Sigmoid colon (tissue), 4 donors: ENCODE measurements at regions not wholly inside any gene's neighbourhood (a gene's known extent, or its start where the extent isn't known, plus 50 kb on each side); places are given as distances from the start of the nearest gene placed in this dataset.

Source experiments
- EP300 ChIP-seq, 4 donors: sonication (generic); formaldehyde crosslinking; IDR thresholded peaks; one replicate each; pipeline ENCODE4 v1.6.1; 2017; ENCODE audit warnings: antibody characterized with exemption in 4 of 4
- POLR2A ChIP-seq, 2 donors: fragments of 450-650 bp; IDR thresholded peaks; one replicate each; pipeline ENCODE4 v1.6.1; 2016; ENCODE audit warnings: antibody characterized with exemption in 2 of 2, mild to moderate bottlenecking in 2 of 2, moderate library complexity in 2 of 2
- POLR2AphosphoS5 ChIP-seq, 4 donors: sonication (generic); formaldehyde crosslinking; IDR thresholded peaks; one replicate each; pipeline ENCODE4 v1.6.1; 2017; ENCODE audit warnings: antibody characterized with exemption in 4 of 4
- TF ChIP-seq, protein P1 (sequence below), 4 experiments: fragments of 450-650 bp in 3 of 4; fragments of 200-600 bp in 1 of 4; IDR thresholded peaks; one replicate each; pipeline ENCODE4 v1.5.1; 2016 to 2019; ENCODE audit warnings: antibody characterized with exemption in 4 of 4, mild to moderate bottlenecking in 3 of 4, moderate library complexity in 2 of 4

DNA sequence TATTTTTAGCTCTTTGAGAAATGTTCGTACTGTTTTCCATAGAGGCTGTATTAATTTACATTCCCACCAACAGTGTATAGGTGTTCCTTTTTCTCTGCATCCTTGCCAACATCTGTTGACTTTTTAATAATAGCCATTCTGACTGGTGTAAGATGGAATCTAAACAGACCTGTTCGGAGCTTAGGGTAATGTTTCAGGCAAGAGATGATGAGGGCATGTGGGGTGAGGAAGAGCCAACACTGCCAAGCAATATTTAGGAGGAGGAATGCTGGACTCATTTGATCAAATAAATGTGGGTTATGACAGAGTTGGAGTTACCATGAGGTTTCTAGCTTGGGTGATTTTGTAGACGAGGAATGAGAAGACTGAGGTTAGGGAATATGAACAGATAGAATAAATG lies 382.9 kb downstream of the KLF12 start:
- TF ChIP-seq, protein P1, sequence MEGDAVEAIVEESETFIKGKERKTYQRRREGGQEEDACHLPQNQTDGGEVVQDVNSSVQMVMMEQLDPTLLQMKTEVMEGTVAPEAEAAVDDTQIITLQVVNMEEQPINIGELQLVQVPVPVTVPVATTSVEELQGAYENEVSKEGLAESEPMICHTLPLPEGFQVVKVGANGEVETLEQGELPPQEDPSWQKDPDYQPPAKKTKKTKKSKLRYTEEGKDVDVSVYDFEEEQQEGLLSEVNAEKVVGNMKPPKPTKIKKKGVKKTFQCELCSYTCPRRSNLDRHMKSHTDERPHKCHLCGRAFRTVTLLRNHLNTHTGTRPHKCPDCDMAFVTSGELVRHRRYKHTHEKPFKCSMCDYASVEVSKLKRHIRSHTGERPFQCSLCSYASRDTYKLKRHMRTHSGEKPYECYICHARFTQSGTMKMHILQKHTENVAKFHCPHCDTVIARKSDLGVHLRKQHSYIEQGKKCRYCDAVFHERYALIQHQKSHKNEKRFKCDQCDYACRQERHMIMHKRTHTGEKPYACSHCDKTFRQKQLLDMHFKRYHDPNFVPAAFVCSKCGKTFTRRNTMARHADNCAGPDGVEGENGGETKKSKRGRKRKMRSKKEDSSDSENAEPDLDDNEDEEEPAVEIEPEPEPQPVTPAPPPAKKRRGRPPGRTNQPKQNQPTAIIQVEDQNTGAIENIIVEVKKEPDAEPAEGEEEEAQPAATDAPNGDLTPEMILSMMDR (IDR thresholded peaks at IDR 0.05): no peak
- TF ChIP-seq POLR2A (IDR thresholded peaks at IDR 0.05) (no peak), EP300 (IDR thresholded peaks at IDR 0.05) (no peak), POLR2AphosphoS5 (IDR thresholded peaks at IDR 0.05) (no peak)
